ENCODE measurements at regions not wholly inside any gene's neighbourhood (a gene's known extent, or its start where the extent isn't known, plus 50 kb on each side); places are given as distances from the start of the nearest gene placed in this dataset.

DNA sequence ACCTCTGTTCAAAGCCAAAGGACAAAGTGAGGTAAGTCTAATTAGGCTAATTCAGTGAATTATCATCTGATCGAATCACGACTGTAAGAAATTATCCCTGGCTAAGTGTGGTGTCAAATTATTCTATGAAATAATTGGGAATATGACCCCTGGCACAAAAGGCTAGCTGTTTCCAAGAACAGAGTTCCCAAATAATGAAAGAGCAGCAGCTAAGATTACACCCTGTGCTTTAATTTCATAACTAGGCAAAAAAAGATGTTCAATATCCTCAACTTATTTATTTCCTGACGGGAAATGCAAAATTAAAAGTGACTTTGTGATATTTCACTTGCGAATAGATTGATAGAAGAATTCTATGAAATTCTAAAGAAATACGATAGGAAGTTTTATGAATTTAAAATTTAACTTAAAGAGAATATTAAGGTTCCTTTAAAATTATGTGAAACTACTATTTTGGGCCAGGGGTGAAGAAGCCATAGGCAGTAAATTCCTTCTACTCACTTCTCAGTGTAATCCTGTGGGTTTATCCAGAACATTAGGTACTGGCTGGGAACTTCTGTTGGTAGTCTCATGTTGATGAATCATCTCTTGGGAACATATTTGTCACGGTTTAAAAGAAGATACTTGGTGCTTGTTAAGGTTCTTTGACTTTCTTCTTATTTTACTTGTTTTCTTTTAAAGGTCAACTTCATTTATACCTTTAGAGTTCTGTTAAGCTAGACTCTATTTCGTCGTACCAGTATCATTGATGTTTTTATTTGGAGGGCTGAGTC lies 148.5 kb downstream of the POLR1F start:
- no peaks in the 10 kb centered on the region for H3K27me3 ChIP-seq (ENCODE audit: control insufficient read depth, insufficient read depth, low read length)
- no peak for TF ChIP-seq FOS (IDR thresholded peaks at IDR 0.05; ENCODE audit: low read depth, low read length)
- TF ChIP-seq CEBPB (IDR thresholded peaks at IDR 0.05; ENCODE audit: low read depth, low read length): no peak
- TF ChIP-seq NFE2L2 (IDR thresholded peaks at IDR 0.05; ENCODE audit: low read depth, low read length): no peak
- TF ChIP-seq RFX5 (IDR thresholded peaks at IDR 0.05; ENCODE audit: low read depth, low read length): no peak
- TF ChIP-seq CHD1 (IDR thresholded peaks at IDR 0.05; ENCODE audit: low read depth, low read length): no peak
- TF ChIP-seq MXI1 (IDR thresholded peaks at IDR 0.05; ENCODE audit: borderline replicate concordance, low read depth, low read length): no peak
- no peak for TF ChIP-seq MAZ (IDR thresholded peaks at IDR 0.05; ENCODE audit: borderline replicate concordance, low read depth, low read length)
- no peak for TF ChIP-seq RAD21 (IDR thresholded peaks at IDR 0.05; ENCODE audit: low read length)
- TF ChIP-seq POLR2A (IDR thresholded peaks at IDR 0.05; ENCODE audit: low read depth, low read length): no peak
- TF ChIP-seq, protein P1, sequence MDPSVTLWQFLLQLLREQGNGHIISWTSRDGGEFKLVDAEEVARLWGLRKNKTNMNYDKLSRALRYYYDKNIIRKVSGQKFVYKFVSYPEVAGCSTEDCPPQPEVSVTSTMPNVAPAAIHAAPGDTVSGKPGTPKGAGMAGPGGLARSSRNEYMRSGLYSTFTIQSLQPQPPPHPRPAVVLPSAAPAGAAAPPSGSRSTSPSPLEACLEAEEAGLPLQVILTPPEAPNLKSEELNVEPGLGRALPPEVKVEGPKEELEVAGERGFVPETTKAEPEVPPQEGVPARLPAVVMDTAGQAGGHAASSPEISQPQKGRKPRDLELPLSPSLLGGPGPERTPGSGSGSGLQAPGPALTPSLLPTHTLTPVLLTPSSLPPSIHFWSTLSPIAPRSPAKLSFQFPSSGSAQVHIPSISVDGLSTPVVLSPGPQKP (IDR thresholded peaks at IDR 0.05; ENCODE audit: borderline replicate concordance, low read depth, low read length): no peak
- no peak for TF ChIP-seq BHLHE40 (IDR thresholded peaks at IDR 0.05; ENCODE audit: low read depth, low read length)
- dilution Hi-C loops (cut with HindIII; ENCODE audit: low sequenced_read_pairs, unreplicated experiment): no loop called here
- in situ Hi-C loops (cut with MboI; ENCODE audit: low sequenced_read_pairs): no loop called here
- ChIA-PET POLR2A (ENCODE audit: unreplicated experiment) (no interaction called here), CTCF (interaction anchor here (2.1 kb wide), 1 partner anchor 11 kb away, joined by 4 read pairs; no protein-coding TSS in a partner anchor)
- H3K4me3 ChIP-seq (ENCODE audit: insufficient read depth, low read depth, low read length): no peak overlapping the region
- H3K79me1 ChIP-seq (ENCODE audit: low read depth in 1 of 2, low read length in 2 of 2): no peaks in the 10 kb centered on the region
- H4K8ac ChIP-seq (ENCODE audit: low read depth in 2 of 2, low read length in 2 of 2): no peak overlapping the region
- no CpG with 5 or more reads among the region's 8 CpGs for WGBS, 2 experiments (ENCODE audit: extremely low coverage in 2 of 2, insufficient read length in 1 of 2)
- H4K91ac ChIP-seq (ENCODE audit: insufficient read depth, low read depth, low read length): no peak overlapping the region
- no peak overlapping the region for H2BK15ac ChIP-seq (ENCODE audit: low read depth, low read length)
- H3K36me3 ChIP-seq (ENCODE audit: control insufficient read depth, insufficient read depth, low read length): no peaks in the 10 kb centered on the region
- no peak overlapping the region for H3K56ac ChIP-seq (ENCODE audit: extremely low read depth, insufficient read depth, low read length)
- H3K23ac ChIP-seq (ENCODE audit: low read depth, low read length): no peak overlapping the region
- no peak overlapping the region for H3K4ac ChIP-seq (ENCODE audit: low read depth, low read length)
- no peaks in the 10 kb centered on the region for H4K20me1 ChIP-seq (ENCODE audit: insufficient read depth, low read length)
- DNase-seq: no peak
- H4K5ac ChIP-seq (ENCODE audit: low read depth, low read length): no peak overlapping the region
- no peak overlapping the region for H3K27ac ChIP-seq (ENCODE audit: insufficient read depth, low read length)
- H2AK9ac ChIP-seq (replicated peaks; ENCODE audit: low read depth, low read length, poor library complexity): no peak overlapping the region
- H2BK20ac ChIP-seq (ENCODE audit: low read depth, low read length): no peak overlapping the region
- no peak overlapping the region for H3K4me2 ChIP-seq (ENCODE audit: low read depth, low read length)
- H3K9me1 ChIP-seq (ENCODE audit: insufficient read depth, low read length): no peaks in the 10 kb centered on the region
- no peak overlapping the region for H3K18ac ChIP-seq (ENCODE audit: low read depth, low read length)
- no TSS peak for BruUV-seq (replicated peaks)
- no peak overlapping the region for H2BK120ac ChIP-seq (ENCODE audit: low read depth, low read length)
- no peak overlapping the region for H2AFZ ChIP-seq (replicated peaks; ENCODE audit: low read length, poor library complexity)
- H2AK5ac ChIP-seq (ENCODE audit: low read depth, low read length): no peak overlapping the region
- no peak overlapping the region for H2BK5ac ChIP-seq (ENCODE audit: low read depth, low read length, poor library complexity, severe bottlenecking)
- H3K14ac ChIP-seq (replicated peaks; ENCODE audit: low read depth, low read length): no peak overlapping the region
- H3K9me3 ChIP-seq (ENCODE audit: control insufficient read depth, insufficient read depth, low read length): no peaks in the 10 kb centered on the region
- intact Hi-C loops (cut with micrococcal nuclease): no loop called here
- H3K9ac ChIP-seq (ENCODE audit: low read depth, low read length): no peak overlapping the region
- H3K4me1 ChIP-seq (ENCODE audit: control insufficient read depth, insufficient read depth, low read length): no peaks in the 10 kb centered on the region
- ATAC-seq (ENCODE audit: low read depth): no peak
